ENCODE measurements at regions not wholly inside any gene's neighbourhood (a gene's known extent, or its start where the extent isn't known, plus 50 kb on each side); places are given as distances from the start of the nearest gene placed in this dataset.

- POLR2A ChIA-PET, result no interaction called here
- no peak overlapping the region for H3K9ac ChIP-seq (replicated peaks; ENCODE audit: extremely low read depth, insufficient read depth, low read length)
- TF ChIP-seq, protein P1, sequence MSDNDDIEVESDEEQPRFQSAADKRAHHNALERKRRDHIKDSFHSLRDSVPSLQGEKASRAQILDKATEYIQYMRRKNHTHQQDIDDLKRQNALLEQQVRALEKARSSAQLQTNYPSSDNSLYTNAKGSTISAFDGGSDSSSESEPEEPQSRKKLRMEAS (IDR thresholded peaks at IDR 0.05; ENCODE audit: insufficient read depth, insufficient read length), result no peak
- TF ChIP-seq CTCF (IDR thresholded peaks at IDR 0.05; ENCODE audit: extremely low read depth in 1 of 2, insufficient read depth in 1 of 2, low read depth in 1 of 2, low read length in 2 of 2) (no peak), POLR2AphosphoS5 (IDR thresholded peaks at IDR 0.05; ENCODE audit: insufficient read depth, low read depth, low read length) (no peak), GATA2 (IDR thresholded peaks at IDR 0.05; ENCODE audit: insufficient read depth, insufficient read length, low read depth, low read length) (no peak), JUN (IDR thresholded peaks at IDR 0.05; ENCODE audit: borderline replicate concordance, insufficient read depth, insufficient read length, low read depth) (no peak), POLR2A (IDR thresholded peaks at IDR 0.05; ENCODE audit: low read depth, low read length) (no peak)
- no peaks in the 10 kb centered on the region for H3K9me3 ChIP-seq (replicated peaks; ENCODE audit: control insufficient read depth, insufficient read depth, low read length)
- FAIRE-seq (no peak), DNase-seq (ENCODE audit: low read depth, low spot score) (peak; percentile 16)
- no peaks in the 10 kb centered on the region for H3K27me3 ChIP-seq (ENCODE audit: control insufficient read depth in 2 of 2, insufficient read depth in 2 of 2, low read length in 2 of 2)
- no peaks in the 10 kb centered on the region for H3K9me1 ChIP-seq (replicated peaks; ENCODE audit: control insufficient read depth, extremely low read depth, insufficient read depth, low read length)
- dilution Hi-C loops (cut with MboI; ENCODE audit: extremely low pct_ligation_motif_present, low sequenced_read_pairs), result no loop called here
- no peaks in the 10 kb centered on the region for H4K20me1 ChIP-seq (replicated peaks; ENCODE audit: control insufficient read depth, extremely low read depth, insufficient read depth, low read length)
- intact Hi-C loops (cut with micrococcal nuclease), result no loop called here
- no TSS peak for BruUV-seq (replicated peaks)
- H3K27ac ChIP-seq (ENCODE audit: insufficient read depth, low read depth, low read length), result no peak overlapping the region
- H2AFZ ChIP-seq (ENCODE audit: low read depth, low read length), result peak overlapping the region; percentile 38
- H3K4me1 ChIP-seq (ENCODE audit: control insufficient read depth, extremely low read depth, insufficient read depth, low read length), result peaks cover 12% of the 10 kb centered on the region
- no peak overlapping the region for H3K4me3 ChIP-seq (replicated peaks in 1 of 3; ENCODE audit: insufficient read depth in 1 of 3, low read depth in 1 of 3, low read length in 3 of 3)
- no peaks in the 10 kb centered on the region for H3K36me3 ChIP-seq (ENCODE audit: control insufficient read depth in 2 of 2, extremely low read depth in 1 of 2, insufficient read depth in 2 of 2, low read length in 2 of 2)
- H3K79me2 ChIP-seq (ENCODE audit: control insufficient read depth, insufficient read depth, low read length), result no peaks in the 10 kb centered on the region
- H3K4me2 ChIP-seq (ENCODE audit: insufficient read depth, low read length), result no peak overlapping the region
- CTCF ChIA-PET, result interaction anchor here (0.7 to 1.7 kb wide), 3 partner anchors 16 to 257 kb away, joined by 3 to 4 read pairs (median 3); no protein-coding TSS in a partner anchor
Measured at GRCh38 chr14:51424041-51424440, 184.0 kb downstream of the TMX1 start.

Data from endothelial cell of umbilical vein (primary cell).